Karpas-422 (cell line): ENCODE measurements at regions not wholly inside any gene's neighbourhood (a gene's known extent, or its start where the extent isn't known, plus 50 kb on each side); places are given as distances from the start of the nearest gene placed in this dataset.

Experiments
- DNase-seq: peaks from one replicate; pipeline ENCODE4 v3.0.0-alpha.2; 2015
- H2AFZ ChIP-seq: fragments of 200-600 bp; sonication (generic); 2 replicates; pipeline ENCODE4 v1.6.1; 2014; ENCODE audit warnings: antibody characterized with exemption, low read length, mixed read lengths
- H3K27ac ChIP-seq: fragments of 200-600 bp; sonication (generic); 2 replicates; pipeline ENCODE4 v1.5.1; 2014; ENCODE audit warnings: mild to moderate bottlenecking, low read length, moderate library complexity
- H3K27me3 ChIP-seq: fragments of 200-600 bp; sonication (generic); 2 replicates; pipeline ENCODE4 v1.6.1; 2014; ENCODE audit warnings: low read length, mixed read lengths
- H3K36me3 ChIP-seq: fragments of 200-600 bp; sonication (generic); 2 replicates; pipeline ENCODE4 v1.6.1; 2014; ENCODE audit warnings: low read length, mixed read lengths; ENCODE audit not compliant: insufficient read depth
- H3K4me1 ChIP-seq: fragments of 200-600 bp; sonication (generic); 2 replicates; pipeline ENCODE4 v1.6.1; 2014; ENCODE audit warnings: mild to moderate bottlenecking, low read length, mixed read lengths
- H3K4me2 ChIP-seq: fragments of 200-600 bp; sonication (generic); 2 replicates; pipeline ENCODE4 v1.6.1; 2014; ENCODE audit warnings: low read length, low read depth, mild to moderate bottlenecking; ENCODE audit not compliant: poor library complexity, severe bottlenecking
- H3K4me3 ChIP-seq: fragments of 200-600 bp; sonication (generic); 2 replicates; pipeline ENCODE4 v1.5.1; 2014; ENCODE audit warnings: mild to moderate bottlenecking, antibody characterized with exemption, low read length, mixed read lengths
- H3K79me2 ChIP-seq: fragments of 200-600 bp; sonication (generic); 2 replicates; pipeline ENCODE4 v1.6.1; 2014; ENCODE audit warnings: mild to moderate bottlenecking, low read length, mixed read lengths
- H3K9ac ChIP-seq: fragments of 200-600 bp; sonication (generic); 2 replicates; pipeline ENCODE4 v1.6.0; 2014; ENCODE audit warnings: low read length
- H3K9me2 ChIP-seq: fragments of 200-600 bp; sonication (generic), shearing (Covaris generic); replicated peaks from 2 replicates; pipeline ENCODE4 v1.6.0; 2014; ENCODE audit warnings: mild to moderate bottlenecking, low read length, moderate library complexity; ENCODE audit not compliant: insufficient read depth
- H3K9me3 ChIP-seq: fragments of 300-700, 200-600 bp; sonication (generic); 2 replicates; pipeline ENCODE4 v1.6.1; 2014; ENCODE audit warnings: low read length, mixed read lengths
- H4K20me1 ChIP-seq: fragments of 200-600 bp; sonication (generic); 2 replicates; pipeline ENCODE4 v1.6.1; 2014; ENCODE audit warnings: mild to moderate bottlenecking, antibody characterized with exemption, low read length, low read depth; ENCODE audit not compliant: insufficient read depth

DNA sequence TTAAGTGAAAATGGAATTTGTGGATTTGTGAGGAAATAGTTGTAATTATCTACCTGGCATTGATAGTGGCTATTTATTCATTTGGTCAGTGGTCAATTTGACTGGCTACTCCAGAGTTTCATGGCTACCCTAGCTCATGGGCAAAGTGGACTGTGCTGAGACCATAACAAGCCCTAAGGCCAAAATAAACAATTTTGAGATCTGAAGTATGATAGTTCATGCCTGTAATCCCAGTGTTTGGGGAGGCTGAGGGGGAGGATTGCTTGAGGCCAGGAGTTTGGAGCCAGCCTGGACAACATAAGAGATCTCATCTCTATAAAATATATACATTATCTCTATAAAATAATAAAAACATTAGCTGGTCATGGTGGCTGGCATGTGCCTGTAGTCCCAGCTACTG is 311.7 kb downstream of the HIVEP2 start:
- Histone ChIP-seq H3K4me2 (no peak overlapping the region), H3K9ac (no peak overlapping the region), H2AFZ (no peak overlapping the region), H3K79me2 (no peaks in the 10 kb centered on the region), H3K9me2 (no peaks in the 10 kb centered on the region), H3K9me3 (no peaks in the 10 kb centered on the region), H3K4me3 (no peak overlapping the region), H3K27me3 (no peaks in the 10 kb centered on the region), H4K20me1 (no peaks in the 10 kb centered on the region), H3K4me1 (no peaks in the 10 kb centered on the region), H3K36me3 (no peaks in the 10 kb centered on the region), H3K27ac (no peak overlapping the region)
- no peak for DNase-seq

DNA sequence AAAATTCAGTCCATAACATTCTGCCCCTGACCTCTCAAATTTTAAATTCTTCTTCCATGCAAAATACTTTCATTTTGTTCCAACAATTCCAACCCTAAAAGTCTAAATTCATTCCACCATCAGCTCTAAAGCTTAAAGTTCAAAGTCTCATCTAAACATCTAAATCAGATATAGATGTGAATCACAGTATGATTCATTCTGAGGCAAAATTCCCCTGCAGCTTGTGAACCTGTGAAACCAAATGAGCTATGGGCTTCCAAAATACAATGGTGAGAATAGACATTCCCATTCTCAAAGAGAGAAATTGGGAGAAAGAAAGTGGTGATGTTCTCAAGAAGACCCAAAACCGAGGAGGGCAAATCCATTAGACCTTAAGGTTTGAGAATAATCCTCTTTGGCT is 309.8 kb downstream of the HIVEP2 start:
- H4K20me1 ChIP-seq: no peaks in the 10 kb centered on the region
- no peaks in the 10 kb centered on the region for H3K27me3 ChIP-seq
- H3K9me3 ChIP-seq: no peaks in the 10 kb centered on the region
- H3K9ac ChIP-seq: no peak overlapping the region
- no peak overlapping the region for H3K4me3 ChIP-seq
- H3K36me3 ChIP-seq: no peaks in the 10 kb centered on the region
- no peak overlapping the region for H3K27ac ChIP-seq
- H2AFZ ChIP-seq: no peak overlapping the region
- no peaks in the 10 kb centered on the region for H3K4me1 ChIP-seq
- H3K4me2 ChIP-seq: no peak overlapping the region
- DNase-seq: no peak
- H3K79me2 ChIP-seq: no peaks in the 10 kb centered on the region
- no peaks in the 10 kb centered on the region for H3K9me2 ChIP-seq

DNA sequence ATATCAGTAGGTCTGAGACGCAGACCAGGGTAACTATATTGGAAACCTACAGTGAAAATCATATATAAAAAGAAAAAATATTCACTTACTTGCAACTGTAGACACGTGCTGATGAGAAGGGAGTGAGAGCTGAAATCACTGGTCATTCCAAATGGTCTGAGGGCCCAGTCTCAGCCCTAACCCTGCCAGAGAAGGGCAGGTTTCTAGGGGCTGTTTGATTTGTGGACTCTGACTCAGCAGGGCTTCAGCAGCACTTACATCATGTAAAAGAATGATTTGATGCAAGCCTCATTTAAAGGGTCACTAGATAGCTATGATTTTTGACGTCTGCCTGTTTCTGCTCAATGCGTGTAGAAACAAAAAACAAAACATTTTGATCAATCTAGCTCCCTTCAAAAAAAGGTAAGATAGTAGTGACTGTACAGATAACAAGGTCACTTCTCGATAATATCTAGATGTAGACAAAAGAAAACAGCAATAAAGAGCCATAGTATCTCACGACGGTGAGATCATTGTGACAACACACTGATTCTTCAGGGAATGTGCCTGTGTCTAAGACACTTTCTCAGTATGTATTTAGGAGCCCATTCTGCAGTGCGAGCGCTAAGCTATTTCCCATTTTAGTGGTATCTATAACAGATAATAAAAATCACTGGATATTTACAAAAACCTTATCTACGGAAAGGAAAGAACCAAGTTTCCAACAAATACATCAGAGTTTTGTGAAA is 307.2 kb downstream of the HIVEP2 start:
- Histone ChIP-seq H3K36me3 (no peaks in the 10 kb centered on the region), H3K27ac (no peak overlapping the region)

DNA sequence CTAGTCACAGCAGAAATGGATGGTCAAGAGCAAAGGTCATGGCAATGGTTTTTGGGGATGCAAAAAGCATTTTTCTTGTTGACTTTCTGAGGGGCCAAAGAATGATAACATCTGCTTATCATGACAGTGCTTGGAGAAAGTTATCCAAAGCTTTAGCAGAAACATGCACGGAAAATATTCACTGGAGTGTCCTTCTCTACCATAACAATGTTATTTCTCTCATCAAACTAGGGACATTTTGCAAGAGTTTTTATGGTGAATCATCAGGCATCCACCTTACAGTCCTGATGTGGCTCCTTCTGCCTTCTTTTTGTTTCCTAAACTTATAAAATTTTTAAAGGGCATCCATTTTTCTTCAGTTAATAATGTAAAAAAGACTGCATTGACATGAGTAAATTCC is 302.3 kb downstream of the HIVEP2 start:
- H3K79me2 ChIP-seq: no peaks in the 10 kb centered on the region
- H2AFZ ChIP-seq: no peak overlapping the region
- no peak overlapping the region for H3K4me3 ChIP-seq
- no peaks in the 10 kb centered on the region for H3K9me3 ChIP-seq
- no peaks in the 10 kb centered on the region for H4K20me1 ChIP-seq
- no peaks in the 10 kb centered on the region for H3K27me3 ChIP-seq
- H3K9ac ChIP-seq: no peak overlapping the region
- no peak for DNase-seq
- no peaks in the 10 kb centered on the region for H3K4me1 ChIP-seq
- no peaks in the 10 kb centered on the region for H3K36me3 ChIP-seq
- no peak overlapping the region for H3K4me2 ChIP-seq
- H3K27ac ChIP-seq: no peak overlapping the region
- H3K9me2 ChIP-seq: no peaks in the 10 kb centered on the region

More for the DNA sequence above, 307.2 kb downstream of the HIVEP2 start:
- Histone ChIP-seq H3K4me3 (no peak overlapping the region), H3K79me2 (no peaks in the 10 kb centered on the region), H2AFZ (no peak overlapping the region), H3K4me1 (no peaks in the 10 kb centered on the region), H3K27me3 (no peaks in the 10 kb centered on the region), H3K9ac (no peak overlapping the region), H3K9me2 (no peaks in the 10 kb centered on the region), H3K4me2 (no peak overlapping the region), H4K20me1 (no peaks in the 10 kb centered on the region), H3K9me3 (no peaks in the 10 kb centered on the region)
- no peak for DNase-seq

DNA sequence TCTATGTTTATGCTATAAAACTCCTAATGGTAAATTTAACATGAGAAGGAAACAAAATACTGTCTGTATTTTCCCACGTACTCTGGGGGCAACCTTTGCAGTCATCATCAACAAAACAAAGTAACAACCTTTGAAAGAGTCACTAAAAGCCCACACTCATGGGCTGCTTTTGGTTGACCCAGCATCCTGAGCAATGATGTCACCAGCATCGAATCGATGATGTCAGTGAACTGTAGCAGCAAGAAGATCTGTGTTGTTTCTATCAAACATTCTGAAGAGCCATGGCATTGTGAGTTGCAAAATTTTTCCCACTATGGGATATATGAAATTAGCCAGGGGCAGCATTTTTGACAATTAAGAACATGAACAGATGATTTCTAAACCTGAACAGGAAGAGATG is 300.1 kb downstream of the HIVEP2 start:
- Histone ChIP-seq H3K27me3 (no peaks in the 10 kb centered on the region), H4K20me1 (no peaks in the 10 kb centered on the region), H3K9ac (no peak overlapping the region), H3K9me3 (no peaks in the 10 kb centered on the region), H3K4me3 (no peak overlapping the region), H3K36me3 (no peaks in the 10 kb centered on the region), H2AFZ (no peak overlapping the region), H3K4me1 (no peaks in the 10 kb centered on the region), H3K27ac (no peak overlapping the region), H3K9me2 (no peaks in the 10 kb centered on the region), H3K4me2 (no peak overlapping the region), H3K79me2 (no peaks in the 10 kb centered on the region)
- no peak for DNase-seq

DNA sequence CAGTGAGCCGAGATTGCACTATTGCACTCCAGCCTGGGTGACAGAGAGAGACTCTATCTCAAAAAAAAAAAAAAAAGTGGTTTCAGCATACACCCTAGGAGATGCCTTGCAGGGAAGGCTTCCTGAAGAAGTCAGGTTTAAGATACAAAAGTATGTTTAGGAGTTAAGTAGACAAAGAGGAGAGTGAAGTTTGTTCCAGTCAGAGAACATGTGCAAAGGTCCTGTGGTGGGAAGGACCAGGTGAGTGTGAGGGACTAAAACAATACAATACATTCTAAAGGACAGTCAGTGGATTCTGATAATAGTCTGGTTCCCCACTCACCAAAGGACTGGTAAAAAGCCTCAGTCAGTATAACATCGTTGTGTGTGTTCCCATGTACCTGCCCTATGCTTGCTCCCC is 299.3 kb downstream of the HIVEP2 start:
- H3K9ac ChIP-seq: no peak overlapping the region
- H3K27ac ChIP-seq: no peak overlapping the region
- no peak overlapping the region for H3K4me2 ChIP-seq
- no peak for DNase-seq
- H3K9me3 ChIP-seq: no peaks in the 10 kb centered on the region
- no peaks in the 10 kb centered on the region for H4K20me1 ChIP-seq
- no peak overlapping the region for H2AFZ ChIP-seq
- H3K79me2 ChIP-seq: no peaks in the 10 kb centered on the region
- H3K27me3 ChIP-seq: no peaks in the 10 kb centered on the region
- no peaks in the 10 kb centered on the region for H3K4me1 ChIP-seq
- no peaks in the 10 kb centered on the region for H3K9me2 ChIP-seq
- no peak overlapping the region for H3K4me3 ChIP-seq
- H3K36me3 ChIP-seq: no peaks in the 10 kb centered on the region

DNA sequence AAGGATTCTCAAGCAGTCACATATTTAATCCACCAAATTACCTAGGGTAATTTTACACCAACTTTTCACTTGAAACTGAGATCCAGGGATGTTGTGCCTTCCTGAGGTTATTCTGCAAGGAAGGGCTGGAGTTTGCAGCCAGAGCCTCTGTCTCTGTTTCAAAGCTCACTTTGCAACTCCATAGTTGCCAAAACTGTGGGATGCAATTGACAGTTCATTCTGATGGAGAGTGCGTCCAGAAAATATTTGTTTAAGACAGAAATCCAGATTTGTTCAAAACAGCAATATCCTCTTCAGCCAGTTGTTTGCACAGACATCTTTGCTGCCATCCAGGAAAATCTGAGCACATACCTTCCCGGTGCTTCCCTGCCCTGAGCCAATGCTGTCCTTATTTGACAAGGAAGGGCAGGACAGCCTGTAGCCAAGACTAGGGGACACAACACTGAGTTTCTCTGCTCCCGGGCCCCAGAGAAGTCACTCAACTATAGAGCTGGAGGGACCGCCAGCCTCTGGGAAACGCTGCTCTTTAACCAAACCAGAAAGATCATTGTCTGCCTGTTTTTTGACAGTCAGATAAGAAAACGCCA is 297.4 kb downstream of the HIVEP2 start:
- no peak overlapping the region for H3K4me3 ChIP-seq
- H3K4me2 ChIP-seq: no peak overlapping the region

DNA sequence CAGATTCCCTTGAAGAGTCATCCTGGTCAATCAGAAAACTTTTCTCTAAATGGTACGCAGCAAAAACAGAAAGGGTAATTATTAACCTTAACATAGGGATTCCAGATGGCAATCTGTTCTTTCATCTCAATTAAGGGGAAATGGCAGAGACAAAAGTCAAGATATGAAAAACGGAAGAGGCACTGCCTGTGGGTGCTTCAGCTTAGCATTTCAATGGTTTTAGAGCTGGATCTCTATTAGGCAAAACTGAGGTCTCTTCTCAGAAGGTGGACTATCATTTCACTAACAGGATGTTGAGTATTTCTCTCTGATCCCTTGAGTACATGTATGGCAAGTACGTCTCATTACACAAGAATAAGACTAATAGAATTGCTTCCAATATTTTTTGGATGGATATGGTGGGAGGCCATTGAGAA is 296.9 kb downstream of the HIVEP2 start:
- Histone ChIP-seq H3K27me3 (no peaks in the 10 kb centered on the region), H3K27ac (no peak overlapping the region), H3K4me3 (no peak overlapping the region), H3K4me2 (no peak overlapping the region), H3K4me1 (no peaks in the 10 kb centered on the region), H4K20me1 (no peaks in the 10 kb centered on the region), H2AFZ (no peak overlapping the region), H3K9me2 (no peaks in the 10 kb centered on the region), H3K9me3 (no peaks in the 10 kb centered on the region), H3K79me2 (no peaks in the 10 kb centered on the region), H3K36me3 (no peaks in the 10 kb centered on the region), H3K9ac (no peak overlapping the region)
- DNase-seq: no peak

More for the DNA sequence above, 297.4 kb downstream of the HIVEP2 start:
- Histone ChIP-seq H2AFZ (no peak overlapping the region), H3K27me3 (no peaks in the 10 kb centered on the region), H4K20me1 (no peaks in the 10 kb centered on the region), H3K27ac (no peak overlapping the region), H3K4me1 (no peaks in the 10 kb centered on the region), H3K79me2 (no peaks in the 10 kb centered on the region), H3K36me3 (no peaks in the 10 kb centered on the region), H3K9me3 (no peaks in the 10 kb centered on the region), H3K9me2 (no peaks in the 10 kb centered on the region), H3K9ac (no peak overlapping the region)
- DNase-seq: no peak
